ENCODE measurements at regions not wholly inside any gene's neighbourhood (a gene's known extent, or its start where the extent isn't known, plus 50 kb on each side); places are given as distances from the start of the nearest gene placed in this dataset.
A peak's percentile ranks its signal among the peaks of the same experiment; 100 is the strongest.

- no peak overlapping the region for H3K27ac ChIP-seq (ENCODE audit: low read depth, low read length)
- H2AFZ ChIP-seq (ENCODE audit: low read depth, low read length): no peak overlapping the region
- H3K4me3 Mint-ChIP-seq (ENCODE audit: unreplicated experiment): no peak overlapping the region
- H3K27ac Mint-ChIP-seq (ENCODE audit: unreplicated experiment): no peak overlapping the region
- no peaks in the 10 kb centered on the region for H3K27me3 Mint-ChIP-seq (ENCODE audit: low read depth, unreplicated experiment)
- H3K36me3 Mint-ChIP-seq (ENCODE audit: low read depth, unreplicated experiment): no peaks in the 10 kb centered on the region
- FAIRE-seq: no peak
- H3K27me3 ChIP-seq (ENCODE audit: insufficient read depth, low read length): no peaks in the 10 kb centered on the region
- H4K20me1 ChIP-seq (ENCODE audit: insufficient read depth, low read length): no peaks in the 10 kb centered on the region
- H3K4me3 ChIP-seq (ENCODE audit: insufficient read depth, low read depth, low read length): no peak overlapping the region
- peaks cover 21% of the 10 kb centered on the region for H3K4me1 ChIP-seq (ENCODE audit: insufficient read depth, low read length)
- no peaks in the 10 kb centered on the region for H3K9me3 ChIP-seq (ENCODE audit: insufficient read depth, low read depth, low read length)
- H3K36me3 ChIP-seq (ENCODE audit: insufficient read depth, low read length): no peaks in the 10 kb centered on the region
- DNase-seq (ENCODE audit: low read depth): peak; percentile 59
- no peaks in the 10 kb centered on the region for H3K79me2 ChIP-seq (ENCODE audit: insufficient read depth, low read length)
- H3K9me3 Mint-ChIP-seq (ENCODE audit: unreplicated experiment): no peaks in the 10 kb centered on the region
- TF ChIP-seq CTCF (IDR thresholded peaks at IDR 0.05; ENCODE audit: insufficient read depth, low read depth, low read length) (no peak), EZH2 (IDR thresholded peaks at IDR 0.05; ENCODE audit: insufficient read depth, low read length) (no peak)
- H3K4me1 Mint-ChIP-seq (ENCODE audit: low read depth, unreplicated experiment): peaks cover 29% of the 10 kb centered on the region
- H3K4me2 ChIP-seq (ENCODE audit: low read length): peak overlapping the region; percentile 13
- no peak overlapping the region for H3K9ac ChIP-seq (ENCODE audit: low read length)
These were observed 65.9 kb upstream of the TNIK start for GRCh38 chr3:171526146-171526545.

- no peak overlapping the region for H3K4me3 Mint-ChIP-seq (ENCODE audit: unreplicated experiment)
- no peaks in the 10 kb centered on the region for H4K20me1 ChIP-seq (ENCODE audit: insufficient read depth, low read length)
- TF ChIP-seq EZH2 (IDR thresholded peaks at IDR 0.05; ENCODE audit: insufficient read depth, low read length) (no peak), CTCF (IDR thresholded peaks at IDR 0.05; ENCODE audit: insufficient read depth, low read depth, low read length) (no peak)
- H3K9ac ChIP-seq (ENCODE audit: low read length): no peak overlapping the region
- no peaks in the 10 kb centered on the region for H3K9me3 ChIP-seq (ENCODE audit: insufficient read depth, low read depth, low read length)
- H3K27ac ChIP-seq (ENCODE audit: low read depth, low read length): no peak overlapping the region
- H3K79me2 ChIP-seq (ENCODE audit: insufficient read depth, low read length): no peaks in the 10 kb centered on the region
- H3K36me3 ChIP-seq (ENCODE audit: insufficient read depth, low read length): no peaks in the 10 kb centered on the region
- DNase-seq (ENCODE audit: low read depth): no peak
- H2AFZ ChIP-seq (ENCODE audit: low read depth, low read length): no peak overlapping the region
- peaks cover 29% of the 10 kb centered on the region for H3K4me1 Mint-ChIP-seq (ENCODE audit: low read depth, unreplicated experiment)
- FAIRE-seq: no peak
- no peaks in the 10 kb centered on the region for H3K36me3 Mint-ChIP-seq (ENCODE audit: low read depth, unreplicated experiment)
- H3K4me3 ChIP-seq (ENCODE audit: insufficient read depth, low read depth, low read length): no peak overlapping the region
- no peaks in the 10 kb centered on the region for H3K9me3 Mint-ChIP-seq (ENCODE audit: unreplicated experiment)
- no peaks in the 10 kb centered on the region for H3K27me3 Mint-ChIP-seq (ENCODE audit: low read depth, unreplicated experiment)
- peaks cover 21% of the 10 kb centered on the region for H3K4me1 ChIP-seq (ENCODE audit: insufficient read depth, low read length)
- peak overlapping the region; percentile 9 for H3K27ac Mint-ChIP-seq (ENCODE audit: unreplicated experiment)
- no peaks in the 10 kb centered on the region for H3K27me3 ChIP-seq (ENCODE audit: insufficient read depth, low read length)
- no peak overlapping the region for H3K4me2 ChIP-seq (ENCODE audit: low read length)
These were observed 65.2 kb upstream of the TNIK start for GRCh38 chr3:171525437-171525836.

- H3K27ac Mint-ChIP-seq (ENCODE audit: unreplicated experiment): peak overlapping the region; percentile 9
- Histone ChIP-seq H3K36me3 (ENCODE audit: insufficient read depth, low read length) (no peaks in the 10 kb centered on the region), H3K4me3 (ENCODE audit: insufficient read depth, low read depth, low read length) (no peak overlapping the region), H3K27me3 (ENCODE audit: insufficient read depth, low read length) (no peaks in the 10 kb centered on the region), H2AFZ (ENCODE audit: low read depth, low read length) (no peak overlapping the region), H3K4me1 (ENCODE audit: insufficient read depth, low read length) (peaks cover 21% of the 10 kb centered on the region), H3K9me3 (ENCODE audit: insufficient read depth, low read depth, low read length) (no peaks in the 10 kb centered on the region), H3K4me2 (ENCODE audit: low read length) (no peak overlapping the region), H3K79me2 (ENCODE audit: insufficient read depth, low read length) (no peaks in the 10 kb centered on the region), H4K20me1 (ENCODE audit: insufficient read depth, low read length) (no peaks in the 10 kb centered on the region), H3K9ac (ENCODE audit: low read length) (no peak overlapping the region), H3K27ac (ENCODE audit: low read depth, low read length) (no peak overlapping the region)
- H3K9me3 Mint-ChIP-seq (ENCODE audit: unreplicated experiment): no peaks in the 10 kb centered on the region
- FAIRE-seq: no peak
- H3K27me3 Mint-ChIP-seq (ENCODE audit: low read depth, unreplicated experiment): no peaks in the 10 kb centered on the region
- TF ChIP-seq CTCF (IDR thresholded peaks at IDR 0.05; ENCODE audit: insufficient read depth, low read depth, low read length) (no peak), EZH2 (IDR thresholded peaks at IDR 0.05; ENCODE audit: insufficient read depth, low read length) (no peak)
- H3K36me3 Mint-ChIP-seq (ENCODE audit: low read depth, unreplicated experiment): no peaks in the 10 kb centered on the region
- H3K4me1 Mint-ChIP-seq (ENCODE audit: low read depth, unreplicated experiment): peaks cover 29% of the 10 kb centered on the region
- no peak overlapping the region for H3K4me3 Mint-ChIP-seq (ENCODE audit: unreplicated experiment)
- DNase-seq (ENCODE audit: low read depth): no peak
These were observed 64.7 kb upstream of the TNIK start for GRCh38 chr3:171524921-171525310.

Data from astrocyte (in vitro differentiated cells and primary cell).